ENCODE measurements at regions not wholly inside any gene's neighbourhood (a gene's known extent, or its start where the extent isn't known, plus 50 kb on each side); places are given as distances from the start of the nearest gene placed in this dataset.
"Not testable (repeated sequence)": the region's sequence is repeated elsewhere in the genome, so short reads cannot be mapped to it uniquely, and the experiment has no call there.

- no peak for DNase-seq (ENCODE audit: low read depth in 2 of 2, low spot score in 1 of 2)
These were observed 381.9 kb upstream of the CITED2 start for GRCh38 chr6:139756381-139756780.

DNA sequence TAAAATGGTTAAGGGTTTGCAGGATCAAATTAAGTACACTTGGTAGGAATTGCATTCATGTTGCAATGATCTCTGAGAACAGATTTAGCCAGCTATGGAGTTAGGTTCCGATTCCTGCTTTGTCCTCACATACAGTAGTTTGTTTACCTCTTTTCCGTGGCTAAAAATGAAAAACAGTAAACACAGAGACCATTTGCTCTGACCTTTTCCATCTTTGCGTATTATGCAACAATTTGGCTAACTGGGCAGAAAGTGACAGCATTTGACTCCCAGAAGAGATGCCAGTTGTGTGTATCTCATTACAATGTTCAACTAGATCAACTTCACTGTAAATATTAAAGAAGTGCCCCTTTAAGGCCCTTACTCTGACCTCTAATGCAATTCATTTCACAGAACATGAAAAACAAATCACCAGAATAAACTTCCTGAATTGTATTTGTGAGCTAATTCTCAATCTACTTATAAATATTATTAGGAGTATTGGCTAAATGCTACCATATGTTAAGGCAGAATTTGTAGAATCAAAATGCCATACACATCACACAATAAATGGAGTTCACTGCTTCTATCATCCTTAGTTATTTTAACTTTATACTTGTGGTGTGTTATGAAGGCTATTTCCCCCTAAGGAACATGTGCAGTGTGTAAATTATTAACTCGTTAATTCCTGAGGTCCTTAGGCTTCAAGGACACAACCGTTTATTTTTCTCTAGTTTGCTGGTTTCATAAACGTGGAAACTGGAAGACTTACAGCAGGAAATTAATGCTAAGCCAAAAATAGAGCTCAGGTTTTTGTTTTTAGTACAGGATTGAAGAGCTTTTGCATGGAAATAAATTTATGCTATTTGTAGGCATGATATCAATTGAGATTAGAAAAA, 380.7 kb upstream of the CITED2 start:
- DNase-seq (ENCODE audit: low read depth in 2 of 2, low spot score in 1 of 2): no peak

DNA sequence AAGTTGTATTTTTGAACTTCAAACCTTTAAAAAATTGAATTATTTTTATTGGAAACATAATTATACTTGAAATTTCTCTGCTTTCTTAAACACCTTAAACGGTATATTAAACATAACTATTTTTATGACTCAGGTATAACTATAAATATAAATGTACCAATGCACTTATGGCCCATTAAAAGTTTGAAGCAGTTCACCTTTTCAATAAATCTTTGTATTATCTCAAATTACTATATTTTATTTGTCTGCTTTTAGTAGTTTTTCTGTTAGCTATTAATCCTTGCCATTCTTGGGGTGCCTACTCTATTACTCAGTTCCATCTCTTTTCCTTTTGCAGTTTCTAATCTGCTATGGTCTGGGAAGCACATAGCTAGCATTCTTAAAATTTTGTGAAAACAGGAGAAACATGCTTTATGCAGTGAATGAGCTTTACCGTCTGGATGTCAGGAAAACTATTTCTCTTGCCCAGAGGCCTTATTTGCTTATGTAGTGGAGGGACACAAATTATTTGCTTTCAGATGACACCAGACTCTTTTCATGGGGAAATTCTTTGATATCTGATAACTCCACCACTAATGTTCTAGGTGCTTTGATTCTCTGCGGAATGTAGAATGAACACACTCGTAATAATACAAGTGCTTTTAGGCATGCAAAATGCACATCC, 378.9 kb upstream of the CITED2 start:
- DNase-seq (ENCODE audit: low read depth in 2 of 2, low spot score in 1 of 2): no peak

GRCh38 chr6:139752086-139752485, 377.6 kb upstream of the CITED2 start:
- DNase-seq (ENCODE audit: low read depth in 2 of 2, low spot score in 1 of 2): no peak

DNA sequence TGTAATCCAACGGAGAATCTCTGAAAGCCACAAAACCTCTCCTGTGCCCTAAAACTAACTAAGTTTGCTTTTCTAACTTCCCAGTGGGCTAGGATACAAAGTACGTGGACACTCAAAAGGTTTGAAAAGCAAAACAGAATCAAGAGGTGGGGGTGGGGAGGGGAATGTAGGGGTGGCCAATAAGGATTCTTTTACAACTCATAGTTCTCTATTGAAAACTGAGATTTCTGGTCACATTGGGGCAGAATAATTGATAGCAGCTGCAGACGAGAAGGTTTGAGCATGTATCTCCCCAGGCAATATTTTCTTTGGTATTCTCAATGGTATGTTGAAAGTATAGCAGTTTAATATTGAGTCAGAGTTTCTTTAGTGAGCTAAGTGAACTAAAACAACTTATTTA, 376.7 kb upstream of the CITED2 start:
- DNase-seq (ENCODE audit: low read depth in 2 of 2, low spot score in 1 of 2): no peak

DNA sequence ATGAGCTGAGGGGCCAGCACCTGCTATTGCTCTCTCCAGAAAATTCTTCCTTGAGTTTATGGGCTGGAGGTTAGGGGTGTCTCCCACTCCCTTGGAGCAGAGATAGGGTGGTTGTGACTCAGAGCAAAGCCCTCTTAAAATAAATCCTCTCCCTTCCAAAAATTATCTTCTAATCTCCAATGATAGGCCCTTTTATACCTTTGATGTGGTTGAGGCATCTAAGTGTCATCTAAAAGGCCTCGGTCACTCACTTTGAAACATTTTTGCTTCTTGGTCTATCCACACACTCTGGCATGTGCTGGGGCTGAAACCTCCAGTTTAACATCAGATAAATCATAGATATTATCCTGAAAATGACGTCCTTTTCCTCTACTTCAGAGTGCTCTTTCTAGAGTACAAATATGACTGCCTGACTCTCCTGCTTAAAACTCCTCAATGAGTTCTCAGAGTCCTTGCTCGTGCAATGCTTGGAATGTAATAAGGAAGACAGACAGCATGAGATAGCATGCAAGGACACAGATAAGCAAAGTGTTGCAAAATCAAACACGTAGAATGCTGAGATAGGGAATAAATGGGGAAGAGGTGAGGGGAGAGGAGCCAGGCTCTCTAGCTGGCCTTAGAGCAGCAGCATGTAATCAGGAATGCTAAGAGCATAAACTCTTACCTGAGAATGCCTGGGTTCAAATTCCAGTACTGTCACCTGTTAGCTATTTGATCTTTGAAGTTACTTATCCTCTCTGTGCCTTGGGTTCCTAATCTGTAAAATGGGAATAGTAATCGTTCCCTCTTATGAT, 374.1 kb upstream of the CITED2 start:
- no peak for DNase-seq (ENCODE audit: low read depth in 2 of 2, low spot score in 1 of 2)

DNA sequence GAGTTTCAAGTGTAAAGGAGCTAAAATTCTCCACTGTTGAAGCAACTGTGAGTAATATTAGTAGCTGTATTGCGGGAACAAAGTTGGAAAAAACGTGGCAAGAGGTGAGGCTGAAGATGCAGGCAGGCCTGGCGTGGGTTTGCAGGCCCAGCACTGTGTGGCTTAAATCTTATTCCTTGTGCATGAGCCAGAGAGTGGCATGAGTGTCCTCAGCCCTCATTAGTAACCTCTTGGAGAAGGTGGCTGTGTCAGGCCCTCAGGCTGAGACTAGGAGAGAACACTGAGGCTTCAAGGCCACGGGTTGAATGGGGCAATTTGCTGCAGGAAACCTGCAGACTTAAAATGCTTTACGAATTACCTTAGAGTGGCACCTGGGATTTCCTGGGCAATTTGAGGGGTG, 372.7 kb upstream of the CITED2 start:
- DNase-seq (ENCODE audit: low read depth in 2 of 2, low spot score in 1 of 2): no peak

- DNase-seq (ENCODE audit: low read depth in 2 of 2, low spot score in 1 of 2): no peak
These were observed 370.4 kb upstream of the CITED2 start for GRCh38 chr6:139744891-139745290.

- no peak for DNase-seq (ENCODE audit: low read depth in 2 of 2, low spot score in 1 of 2)
These were observed 369.4 kb upstream of the CITED2 start for GRCh38 chr6:139743664-139744437.

DNA sequence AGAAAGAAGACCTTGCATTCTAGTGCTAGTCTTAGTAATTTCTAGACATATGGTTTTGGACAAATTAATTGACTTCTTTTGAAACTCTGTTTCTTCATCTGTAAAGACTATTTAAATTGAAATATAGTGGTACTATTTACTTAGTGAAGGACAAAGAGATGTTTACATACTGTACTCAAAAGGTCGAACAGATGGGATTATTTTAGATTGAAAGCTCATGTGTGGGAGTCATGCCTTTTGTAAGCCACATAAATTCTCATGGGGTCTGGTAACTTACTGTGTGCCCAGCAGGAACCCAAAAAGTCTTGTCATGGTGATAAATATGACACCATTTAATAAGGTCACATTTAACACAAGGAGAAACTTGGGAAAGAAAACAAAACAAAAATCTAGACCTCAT, 368.2 kb upstream of the CITED2 start:
- no peak for DNase-seq (ENCODE audit: low read depth in 2 of 2, low spot score in 1 of 2)

GRCh38 chr6:139738801-139739455, 364.5 kb upstream of the CITED2 start:
- no peak for DNase-seq (ENCODE audit: low read depth in 2 of 2, low spot score in 1 of 2)

DNA sequence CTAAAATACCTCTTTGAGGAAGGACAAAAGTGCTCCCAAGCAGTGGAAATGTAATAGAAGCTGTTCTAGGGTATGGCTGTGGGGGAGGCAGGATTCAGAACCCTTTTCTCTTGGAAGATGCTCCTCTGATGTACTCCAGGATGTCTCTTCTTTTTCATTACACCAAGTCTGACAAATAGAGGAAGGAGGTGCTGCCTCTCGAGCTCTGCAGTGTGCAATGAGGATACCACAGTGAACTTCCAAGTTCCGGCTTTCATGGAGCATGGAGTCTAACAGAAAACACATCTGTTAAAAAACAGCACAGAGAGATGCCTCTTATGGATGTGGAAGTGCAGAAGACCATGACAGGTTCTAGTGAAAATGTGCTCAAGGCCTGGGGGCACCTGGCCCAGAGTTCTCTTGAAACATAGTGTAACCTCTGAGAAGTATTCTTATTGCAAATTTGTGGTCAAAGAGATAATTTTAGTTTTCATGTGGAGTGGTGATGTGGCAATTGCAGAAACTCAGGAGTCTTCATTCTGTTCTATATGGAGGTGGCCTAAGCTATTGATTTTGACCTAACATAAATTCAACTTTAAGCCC, 362.0 kb upstream of the CITED2 start:
- no peak for DNase-seq (ENCODE audit: low read depth in 2 of 2, low spot score in 1 of 2)

GRCh38 chr6:139732451-139732850, 358.0 kb upstream of the CITED2 start:
- no peak for DNase-seq (ENCODE audit: low read depth in 2 of 2, low spot score in 1 of 2)

DNA sequence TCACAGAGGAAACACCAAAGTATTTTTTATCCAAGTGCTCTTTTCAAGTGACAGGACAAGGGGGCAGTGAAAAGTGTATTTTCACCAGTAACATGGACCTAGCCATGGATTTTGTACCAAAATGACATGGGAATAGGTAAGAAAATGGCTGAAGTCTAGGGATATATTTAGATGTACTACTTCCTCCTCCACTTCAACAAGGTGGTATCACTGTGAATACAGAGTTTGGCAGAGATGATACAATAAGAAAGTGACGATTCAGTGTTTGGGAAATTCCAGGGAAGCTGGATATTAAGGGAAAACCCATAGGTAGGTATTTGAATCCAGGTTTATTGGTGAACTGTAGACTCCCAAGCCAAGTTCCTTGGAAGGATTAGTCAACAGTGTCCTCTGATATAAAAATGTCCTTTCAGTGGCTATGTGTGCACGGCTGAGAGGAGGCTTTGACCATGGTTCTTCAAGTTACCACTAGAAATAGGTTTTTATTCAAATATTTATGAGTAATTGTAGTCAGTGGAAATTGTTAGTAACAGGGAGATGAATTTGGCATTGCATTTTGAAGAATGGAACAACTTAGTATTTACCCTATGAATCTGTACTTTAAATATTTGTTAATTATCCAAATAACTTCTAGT, 356.0 kb upstream of the CITED2 start:
- DNase-seq (ENCODE audit: low read depth in 2 of 2, low spot score in 1 of 2): no peak

DNA sequence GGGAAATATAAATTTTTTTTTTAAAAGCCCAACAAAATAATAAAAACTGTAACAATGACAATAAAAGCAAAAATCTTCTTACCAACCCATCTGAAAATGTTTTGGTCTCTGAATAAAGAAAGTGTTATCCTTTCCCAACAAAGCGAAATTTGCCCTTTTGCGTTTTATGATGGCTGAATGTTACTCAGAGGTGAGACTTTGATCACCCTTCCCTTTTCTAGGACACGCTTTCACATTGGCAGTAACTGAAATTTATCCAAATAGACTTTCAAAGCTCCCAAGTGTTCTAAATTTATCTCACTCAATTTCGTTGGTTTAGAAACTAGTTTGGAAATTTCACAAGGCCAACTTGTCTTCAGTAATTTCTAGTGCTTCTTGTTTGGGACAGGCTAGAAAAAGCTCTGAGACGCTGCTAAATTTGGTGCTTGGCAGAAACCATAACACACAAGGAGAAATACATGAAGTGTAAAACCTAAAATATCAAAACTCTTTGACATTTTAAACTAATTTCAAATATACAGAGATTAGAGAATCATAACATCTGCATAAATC, 354.5 kb upstream of the CITED2 start:
- DNase-seq (ENCODE audit: low read depth in 2 of 2, low spot score in 1 of 2): no peak

DNA sequence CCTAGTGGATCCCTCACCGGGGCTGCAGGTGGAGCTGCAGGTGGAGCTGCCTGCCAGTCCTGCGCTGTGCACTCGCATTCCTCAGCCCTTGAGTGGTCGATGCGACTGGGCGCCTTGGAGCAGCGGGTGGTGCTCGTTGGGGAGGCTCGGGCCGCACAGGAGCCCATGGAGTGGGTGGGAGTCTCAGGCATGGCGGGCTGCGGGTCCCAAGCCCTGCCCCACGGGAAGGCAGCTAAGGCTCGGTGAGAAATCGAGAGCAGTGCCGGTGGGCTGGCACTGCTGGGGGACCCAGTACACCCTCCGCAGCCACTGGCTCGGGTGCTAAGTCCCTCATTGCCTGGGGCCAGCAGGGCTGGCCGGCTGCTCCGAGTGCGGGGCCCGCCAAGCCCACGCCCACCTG, 351.8 kb upstream of the CITED2 start:
- not testable (repeated sequence) for DNase-seq (ENCODE audit: low read depth in 2 of 2, low spot score in 1 of 2)

GRCh38 chr6:139722530-139722929, 348.1 kb upstream of the CITED2 start:
- no peak for DNase-seq (ENCODE audit: low read depth in 2 of 2, low spot score in 1 of 2)

DNA sequence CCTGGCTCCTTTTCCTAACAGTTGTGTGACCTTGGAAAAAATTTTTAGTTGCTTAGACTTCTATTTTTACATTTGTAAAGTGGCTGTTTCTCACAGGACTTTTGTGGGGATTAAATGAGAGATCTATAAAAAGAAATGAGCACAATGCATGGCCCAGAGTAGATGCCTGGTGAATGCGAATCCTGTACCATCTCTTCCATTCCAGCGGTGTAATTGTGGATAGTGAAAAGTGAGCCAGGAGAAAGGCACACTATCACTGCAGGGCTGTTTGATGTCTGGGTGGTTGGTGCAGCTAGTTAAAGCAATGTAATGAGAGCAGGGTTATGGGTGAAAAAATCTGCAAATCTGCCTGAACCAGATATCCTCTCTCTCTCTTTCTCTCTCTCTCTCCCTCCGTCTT, 347.5 kb upstream of the CITED2 start:
- DNase-seq (ENCODE audit: low read depth in 2 of 2, low spot score in 1 of 2): no peak

DNA sequence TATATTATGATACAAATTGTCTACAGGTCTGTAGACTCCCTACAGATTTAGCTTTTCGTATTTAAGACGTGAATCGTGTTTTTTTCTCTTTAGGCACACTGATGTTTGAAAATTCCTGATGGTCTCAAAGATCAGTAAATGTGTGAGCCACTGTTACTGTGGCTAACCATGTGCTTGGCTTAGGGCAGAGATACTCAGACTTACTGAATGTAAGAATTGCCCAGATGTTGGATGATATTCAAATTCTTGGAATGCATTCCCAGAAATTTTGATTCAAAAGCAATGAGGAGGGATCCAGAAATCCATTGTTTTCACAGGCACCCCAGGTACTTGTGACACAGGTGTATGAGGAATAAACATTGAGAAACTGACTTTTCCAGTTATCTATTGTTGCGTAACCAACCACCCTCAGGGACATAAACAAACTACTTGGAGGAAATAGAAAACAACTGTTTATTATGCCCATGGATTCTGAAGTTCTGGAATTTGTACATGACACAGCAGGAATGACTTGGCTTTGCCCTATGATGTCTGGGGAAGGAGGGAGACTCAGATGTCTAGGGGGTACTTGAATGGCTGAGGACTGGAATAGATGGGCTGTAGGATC, 339.6 kb upstream of the CITED2 start:
- no peak for DNase-seq (ENCODE audit: low read depth in 2 of 2, low spot score in 1 of 2)

Measured in stimulated activated CD8-positive, alpha-beta memory T cell treated with anti-CD3 and anti-CD28 coated beads, Interleukin-4, amount 100 ng/mL, for 4 hours (primary cell).